Subcutaneous abdominal adipose tissue (tissue), 5 donors: ENCODE measurements at regions not wholly inside any gene's neighbourhood (a gene's known extent, or its start where the extent isn't known, plus 50 kb on each side); places are given as distances from the start of the nearest gene placed in this dataset.

Source experiments
- H3K27ac ChIP-seq: one replicate; pipeline ENCODE4 v1.7.0; 2013; ENCODE audit warnings: low read depth, mild to moderate bottlenecking, inconsistent platforms, low read length, moderate library complexity
- H3K27me3 ChIP-seq, 5 donors: one replicate each; pipeline ENCODE4 v1.7.0; 2013; ENCODE audit warnings: low read length in 5 of 5, inconsistent platforms in 1 of 5; ENCODE audit not compliant: control insufficient read depth in 5 of 5, insufficient read depth in 4 of 5
- H3K36me3 ChIP-seq, 5 donors: one replicate each; pipeline ENCODE4 v1.7.0; 2013; ENCODE audit warnings: low read length in 5 of 5; ENCODE audit not compliant: control insufficient read depth in 5 of 5, insufficient read depth in 5 of 5
- H3K4me1 ChIP-seq, 5 donors: one replicate each; pipeline ENCODE4 v1.7.0; 2013; ENCODE audit warnings: low read length in 5 of 5, mild to moderate bottlenecking in 3 of 5, moderate library complexity in 1 of 5; ENCODE audit not compliant: control insufficient read depth in 5 of 5, insufficient read depth in 5 of 5
- H3K4me3 ChIP-seq, 5 donors: one replicate each; pipeline ENCODE4 v1.7.0; 2013; ENCODE audit warnings: low read length in 5 of 5, low read depth in 1 of 5
- H3K9ac ChIP-seq, 5 donors: one replicate each; pipeline ENCODE4 v1.7.0; 2013; ENCODE audit warnings: low read length in 5 of 5, mild to moderate bottlenecking in 4 of 5, moderate library complexity in 3 of 5
- H3K9me3 ChIP-seq, 5 donors: one replicate each; pipeline ENCODE4 v1.7.0; 2013; ENCODE audit warnings: low read length in 5 of 5; ENCODE audit not compliant: control insufficient read depth in 5 of 5
- donor health status: healthy.
- donor health status: healthy.
- donor health status: healthy.
- donor health status: healthy.
- donor health status: healthy.

GRCh38 chr2:5751873-5752482 is 59.8 kb downstream of the SOX11 start:
- Histone ChIP-seq H3K4me3 (no peak overlapping the region), H3K36me3 (no peaks in the 10 kb centered on the region), H3K4me1 (peaks cover 0 to 4% (median 0%) of the 10 kb centered on the region in 5 donors), H3K27me3 (no peaks in the 10 kb centered on the region), H3K27ac (no peak overlapping the region), H3K9me3 (peaks cover 0 to 2% (median 0%) of the 10 kb centered on the region in 5 donors), H3K9ac (no peak overlapping the region)

DNA sequence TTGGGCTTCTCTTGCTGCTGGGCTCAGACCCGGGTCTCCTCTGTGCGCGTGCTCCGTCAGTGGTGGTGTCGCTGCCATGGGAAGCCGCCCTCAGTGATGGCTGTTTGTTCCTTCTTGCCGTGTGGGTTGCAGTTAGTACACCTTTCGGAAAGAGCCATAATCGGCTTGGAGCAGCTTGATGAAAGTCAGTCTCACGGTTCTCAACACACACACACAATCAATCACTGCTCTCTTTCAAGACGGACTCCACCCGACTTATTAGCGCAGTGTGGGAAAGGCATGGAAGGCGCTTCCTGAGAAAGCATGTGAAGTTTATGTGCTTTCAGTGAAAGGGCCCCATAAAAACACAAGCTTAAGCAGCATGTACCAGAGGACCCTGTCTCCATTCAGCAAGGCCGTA is 64.1 kb downstream of the SOX11 start:
- Histone ChIP-seq H3K27ac (no peak overlapping the region), H3K4me3 (no peak overlapping the region), H3K27me3 (peaks cover 0 to 2% (median 0%) of the 10 kb centered on the region in 5 donors), H3K9ac (no peak overlapping the region), H3K36me3 (no peaks in the 10 kb centered on the region), H3K9me3 (peaks cover 0 to 2% (median 0%) of the 10 kb centered on the region in 5 donors), H3K4me1 (no peaks in the 10 kb centered on the region)

- no peak overlapping the region for H3K9ac ChIP-seq
- H3K4me3 ChIP-seq = no peak overlapping the region
- H3K27ac ChIP-seq = no peak overlapping the region
- H3K36me3 ChIP-seq = no peaks in the 10 kb centered on the region
- H3K27me3 ChIP-seq = peaks cover 0 to 2% (median 0%) of the 10 kb centered on the region in 5 donors
- no peaks in the 10 kb centered on the region for H3K4me1 ChIP-seq
- no peaks in the 10 kb centered on the region for H3K9me3 ChIP-seq
Measured at GRCh38 chr2:5758346-5758745, 66.2 kb downstream of the SOX11 start.

GRCh38 chr2:5759949-5760348 is 67.8 kb downstream of the SOX11 start:
- Histone ChIP-seq H3K27me3 (peaks cover 0 to 2% (median 0%) of the 10 kb centered on the region in 5 donors), H3K27ac (no peak overlapping the region), H3K9ac (no peak overlapping the region), H3K9me3 (no peaks in the 10 kb centered on the region), H3K4me3 (no peak overlapping the region), H3K4me1 (no peaks in the 10 kb centered on the region), H3K36me3 (no peaks in the 10 kb centered on the region)

DNA sequence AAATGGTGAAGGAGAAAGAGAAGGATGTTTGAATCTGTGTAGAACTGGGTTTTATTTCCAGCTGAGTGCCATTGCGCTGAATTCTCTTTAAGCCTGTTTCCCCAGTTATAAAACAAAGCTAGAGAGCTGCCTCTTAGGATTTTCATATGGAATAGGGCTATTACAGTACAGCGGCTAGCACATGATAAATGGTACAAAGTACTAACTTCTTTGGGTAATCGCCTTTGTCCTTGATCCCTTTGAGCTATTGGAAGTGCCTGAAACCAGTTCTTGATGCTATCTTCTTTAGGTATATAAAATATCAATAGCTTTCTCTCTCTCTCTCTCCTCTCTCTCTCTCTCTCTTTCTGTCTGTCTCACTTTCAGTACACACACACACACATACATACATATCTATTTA is 71.3 kb downstream of the SOX11 start:
- Histone ChIP-seq H3K36me3 (no peaks in the 10 kb centered on the region), H3K4me3 (no peak overlapping the region), H3K9ac (no peak overlapping the region), H3K4me1 (peaks cover 0 to 5% (median 0%) of the 10 kb centered on the region in 5 donors), H3K27me3 (peaks cover 0 to under 1% (median 0%) of the 10 kb centered on the region in 5 donors), H3K27ac (no peak overlapping the region), H3K9me3 (no peaks in the 10 kb centered on the region)

- Histone ChIP-seq H3K27ac (no peak overlapping the region), H3K4me1 (peaks cover 0 to 5% (median 0%) of the 10 kb centered on the region in 5 donors), H3K36me3 (no peaks in the 10 kb centered on the region), H3K4me3 (no peak overlapping the region), H3K9ac (no peak overlapping the region), H3K9me3 (no peaks in the 10 kb centered on the region), H3K27me3 (no peaks in the 10 kb centered on the region)
Measured at GRCh38 chr2:5764041-5764440, 71.9 kb downstream of the SOX11 start.

DNA sequence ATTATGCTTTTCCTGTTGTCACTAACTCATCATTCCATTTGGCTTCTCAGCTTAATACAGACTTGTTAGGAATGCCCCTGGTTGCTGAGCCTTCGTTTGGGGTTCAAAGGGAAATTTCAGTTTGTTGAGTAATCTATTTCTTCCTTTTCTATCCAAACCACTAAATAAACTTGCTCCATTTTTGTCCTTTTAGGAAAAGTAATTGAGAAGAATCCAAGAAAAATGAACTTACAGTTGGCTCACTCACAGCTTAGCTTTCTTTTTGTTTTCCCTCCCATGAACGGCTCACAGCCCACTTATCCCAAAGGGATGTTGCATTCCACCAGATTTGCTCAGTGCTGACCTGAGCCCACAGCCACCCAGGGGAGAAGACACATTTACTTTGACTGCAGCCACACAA is 73.9 kb downstream of the SOX11 start:
- no peak overlapping the region for H3K4me3 ChIP-seq
- H3K27me3 ChIP-seq = no peaks in the 10 kb centered on the region
- no peaks in the 10 kb centered on the region for H3K9me3 ChIP-seq
- H3K36me3 ChIP-seq = no peaks in the 10 kb centered on the region
- H3K4me1 ChIP-seq = peaks cover 0 to 5% (median 0%) of the 10 kb centered on the region in 5 donors
- no peak overlapping the region for H3K27ac ChIP-seq
- no peak overlapping the region for H3K9ac ChIP-seq

DNA sequence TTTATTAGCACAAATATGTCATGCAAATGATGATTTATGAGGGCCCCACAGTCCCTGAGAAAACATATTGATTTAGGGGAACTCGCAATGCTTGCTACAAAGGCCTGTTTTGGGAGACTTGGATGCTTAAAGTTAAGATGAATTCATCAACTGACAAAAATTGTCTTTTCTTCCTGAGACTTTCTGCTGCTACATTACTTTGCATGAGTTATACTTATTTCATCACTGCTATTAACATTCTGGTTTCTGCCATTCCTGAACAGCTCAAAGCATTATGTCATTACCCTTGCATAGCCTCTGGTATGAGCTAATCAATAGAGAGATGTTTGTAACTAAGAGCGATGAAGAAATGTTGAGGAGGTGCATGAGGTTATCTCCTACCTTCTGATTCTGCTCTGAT is 74.4 kb downstream of the SOX11 start:
- Histone ChIP-seq H3K27me3 (no peaks in the 10 kb centered on the region), H3K4me3 (no peak overlapping the region), H3K27ac (no peak overlapping the region), H3K9ac (no peak overlapping the region), H3K4me1 (peaks cover 0 to 5% (median 0%) of the 10 kb centered on the region in 5 donors), H3K9me3 (no peaks in the 10 kb centered on the region), H3K36me3 (no peaks in the 10 kb centered on the region)

DNA sequence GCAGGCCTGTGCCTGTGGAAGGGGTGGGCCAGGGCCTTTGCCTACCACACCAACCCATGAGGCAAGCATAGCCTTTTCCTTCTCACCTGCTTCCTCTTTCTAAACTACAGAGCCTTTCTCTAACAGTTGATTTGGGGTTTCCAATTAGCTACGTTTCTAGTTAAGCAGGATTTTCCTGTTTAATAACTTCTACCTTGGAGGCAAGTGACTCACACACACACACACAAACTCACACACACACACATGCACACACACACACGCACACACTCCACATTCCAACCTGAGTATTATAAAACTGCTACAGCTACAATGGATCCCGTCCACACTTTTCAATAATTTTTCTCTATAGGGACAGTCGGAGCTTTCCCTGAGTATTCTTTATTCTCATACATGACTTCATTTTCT is 84.9 kb downstream of the SOX11 start:
- no peaks in the 10 kb centered on the region for H3K36me3 ChIP-seq
- H3K9ac ChIP-seq = no peak overlapping the region
- no peak overlapping the region for H3K27ac ChIP-seq
- H3K9me3 ChIP-seq = no peaks in the 10 kb centered on the region
- no peak overlapping the region for H3K4me3 ChIP-seq
- no peaks in the 10 kb centered on the region for H3K27me3 ChIP-seq
- no peaks in the 10 kb centered on the region for H3K4me1 ChIP-seq

- Histone ChIP-seq H3K27me3 (no peaks in the 10 kb centered on the region), H3K9ac (no peak overlapping the region), H3K4me3 (no peak overlapping the region), H3K4me1 (peaks cover 0 to 6% (median 3%) of the 10 kb centered on the region in 5 donors), H3K27ac (no peak overlapping the region), H3K9me3 (peaks cover 0 to 3% (median 0%) of the 10 kb centered on the region in 5 donors), H3K36me3 (no peaks in the 10 kb centered on the region)
Measured at GRCh38 chr2:5781679-5782078, 89.5 kb downstream of the SOX11 start.
